ENCODE measurements at regions not wholly inside any gene's neighbourhood (a gene's known extent, or its start where the extent isn't known, plus 50 kb on each side); places are given as distances from the start of the nearest gene placed in this dataset.
A peak's percentile ranks its signal among the peaks of the same experiment; 100 is the strongest.

- in situ Hi-C loops (cut with HindIII; ENCODE audit: low sequenced_read_pairs) = no loop called here
- no peak for DNase-seq (ENCODE audit: low read depth, low spot score)
- TF ChIP-seq, protein P1, sequence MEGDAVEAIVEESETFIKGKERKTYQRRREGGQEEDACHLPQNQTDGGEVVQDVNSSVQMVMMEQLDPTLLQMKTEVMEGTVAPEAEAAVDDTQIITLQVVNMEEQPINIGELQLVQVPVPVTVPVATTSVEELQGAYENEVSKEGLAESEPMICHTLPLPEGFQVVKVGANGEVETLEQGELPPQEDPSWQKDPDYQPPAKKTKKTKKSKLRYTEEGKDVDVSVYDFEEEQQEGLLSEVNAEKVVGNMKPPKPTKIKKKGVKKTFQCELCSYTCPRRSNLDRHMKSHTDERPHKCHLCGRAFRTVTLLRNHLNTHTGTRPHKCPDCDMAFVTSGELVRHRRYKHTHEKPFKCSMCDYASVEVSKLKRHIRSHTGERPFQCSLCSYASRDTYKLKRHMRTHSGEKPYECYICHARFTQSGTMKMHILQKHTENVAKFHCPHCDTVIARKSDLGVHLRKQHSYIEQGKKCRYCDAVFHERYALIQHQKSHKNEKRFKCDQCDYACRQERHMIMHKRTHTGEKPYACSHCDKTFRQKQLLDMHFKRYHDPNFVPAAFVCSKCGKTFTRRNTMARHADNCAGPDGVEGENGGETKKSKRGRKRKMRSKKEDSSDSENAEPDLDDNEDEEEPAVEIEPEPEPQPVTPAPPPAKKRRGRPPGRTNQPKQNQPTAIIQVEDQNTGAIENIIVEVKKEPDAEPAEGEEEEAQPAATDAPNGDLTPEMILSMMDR (IDR thresholded peaks at IDR 0.05; ENCODE audit: low read depth, low read length) = no peak
- no peak overlapping the region for H3K4me3 ChIP-seq (ENCODE audit: low read depth, low read length)
Observed at GRCh38 chr20:50290112-50290511, 99.5 kb downstream of the CEBPB start.

- no peak for DNase-seq (ENCODE audit: low read depth, low spot score)
- H3K4me3 ChIP-seq (ENCODE audit: low read depth, low read length) = no peak overlapping the region
- TF ChIP-seq, protein P1 (IDR thresholded peaks at IDR 0.05; ENCODE audit: low read depth, low read length) = no peak
- in situ Hi-C loops (cut with HindIII; ENCODE audit: low sequenced_read_pairs) = no loop called here
Observed at GRCh38 chr20:50290808-50291207, 100.2 kb downstream of the CEBPB start.

DNA sequence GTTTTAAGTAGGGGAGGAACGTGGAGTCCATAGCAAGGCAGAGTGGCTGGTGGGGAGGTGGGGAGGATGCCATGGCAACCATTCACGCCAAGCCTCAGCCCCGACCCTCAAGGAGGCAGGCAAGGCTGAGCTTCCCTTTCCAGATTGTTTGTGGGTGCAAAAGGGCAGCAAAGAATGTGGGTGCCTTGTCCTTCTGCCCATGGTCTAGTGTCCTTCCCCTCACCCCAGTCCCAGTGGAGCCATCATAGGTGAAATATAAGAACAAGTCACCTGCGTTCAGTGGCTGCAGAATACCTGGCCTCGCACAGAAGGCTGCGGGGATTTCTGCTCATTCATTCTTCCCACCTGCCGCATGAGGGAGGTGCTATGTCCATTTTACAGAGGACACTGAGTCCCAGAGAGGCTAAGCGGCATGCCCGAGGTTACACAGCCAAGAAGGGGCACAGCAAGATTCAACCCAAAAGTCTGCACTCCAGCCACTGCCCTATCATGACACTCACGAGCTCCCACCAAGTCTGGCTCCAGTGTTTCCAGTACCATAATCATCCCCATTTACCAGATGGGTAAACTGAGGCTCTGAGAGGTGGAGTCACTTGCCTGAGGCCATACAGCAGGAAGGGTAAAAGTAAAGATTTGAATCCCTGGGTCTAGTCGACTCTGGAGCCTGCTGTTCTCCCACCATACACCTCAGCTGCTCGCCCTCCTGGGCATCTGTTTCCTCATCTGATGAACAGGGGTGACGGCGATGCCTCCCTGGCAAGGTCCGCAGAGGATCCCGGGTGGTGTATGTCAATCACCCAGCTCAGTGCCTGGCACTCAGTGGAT lies 100.8 kb downstream of the CEBPB start:
- in situ Hi-C loops (cut with HindIII; ENCODE audit: low sequenced_read_pairs) = no loop called here
- H3K4me3 ChIP-seq (ENCODE audit: low read depth, low read length) = no peak overlapping the region
- TF ChIP-seq, protein P1 (IDR thresholded peaks at IDR 0.05; ENCODE audit: low read depth, low read length) = no peak
- DNase-seq (ENCODE audit: low read depth, low spot score) = no peak

DNA sequence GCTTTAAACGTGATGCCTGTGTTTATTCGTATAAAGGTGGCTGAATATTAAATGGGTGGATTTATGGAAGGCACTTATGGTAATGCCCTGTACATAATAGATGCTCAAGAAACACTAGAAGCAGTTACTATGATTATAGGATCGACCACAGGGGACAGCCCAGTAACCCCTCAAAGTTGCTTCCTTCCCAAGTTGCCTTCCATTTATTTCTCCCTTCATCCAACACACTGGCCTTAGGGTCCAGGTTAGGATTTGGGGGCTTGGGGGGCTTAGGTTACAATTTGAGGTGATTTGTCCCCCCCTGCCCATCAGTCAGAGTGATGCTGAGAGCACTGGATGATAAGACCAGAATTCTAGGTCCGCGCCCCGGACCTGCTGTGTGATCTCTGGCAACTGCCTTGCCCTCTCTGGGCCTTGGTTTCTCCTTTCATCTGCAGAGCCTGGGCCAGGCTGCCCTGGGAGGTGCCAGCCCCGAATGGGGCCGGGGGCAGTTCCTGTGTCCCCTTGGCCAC lies 101.5 kb downstream of the CEBPB start:
- DNase-seq (ENCODE audit: low read depth, low spot score) = no peak
- TF ChIP-seq, protein P1 (IDR thresholded peaks at IDR 0.05; ENCODE audit: low read depth, low read length) = no peak
- in situ Hi-C loops (cut with HindIII; ENCODE audit: low sequenced_read_pairs) = no loop called here
- H3K4me3 ChIP-seq (ENCODE audit: low read depth, low read length) = no peak overlapping the region

GRCh38 chr20:50292591-50293283 lies 102.1 kb downstream of the CEBPB start:
- no peak overlapping the region for H3K4me3 ChIP-seq (ENCODE audit: low read depth, low read length)
- DNase-seq (ENCODE audit: low read depth, low spot score) = peak; percentile 96
- in situ Hi-C loops (cut with HindIII; ENCODE audit: low sequenced_read_pairs) = no loop called here
- TF ChIP-seq, protein P1 (IDR thresholded peaks at IDR 0.05; ENCODE audit: low read depth, low read length) = no peak

- H3K4me3 ChIP-seq (ENCODE audit: low read depth, low read length) = no peak overlapping the region
- no peak for DNase-seq (ENCODE audit: low read depth, low spot score)
- TF ChIP-seq, protein P1 (IDR thresholded peaks at IDR 0.05; ENCODE audit: low read depth, low read length) = no peak
- in situ Hi-C loops (cut with HindIII; ENCODE audit: low sequenced_read_pairs) = no loop called here
Observed at GRCh38 chr20:50293284-50294139, 102.9 kb downstream of the CEBPB start.

Measured in astrocyte of the spinal cord (primary cell).